Endodermal cell (in vitro differentiated cells): ENCODE measurements at regions not wholly inside any gene's neighbourhood (a gene's known extent, or its start where the extent isn't known, plus 50 kb on each side); places are given as distances from the start of the nearest gene placed in this dataset.

Experiments
- DNase-seq: peaks from one replicate; pipeline ENCODE4 v3.0.0-alpha.2; 2017
- H3K27ac ChIP-seq: 2 replicates; pipeline ENCODE4 v1.5.1; 2013; ENCODE audit warnings: mild to moderate bottlenecking, low read depth, low read length, moderate library complexity
- H3K27me3 ChIP-seq: 2 replicates; pipeline ENCODE4 v1.6.1; 2013; ENCODE audit warnings: mild to moderate bottlenecking, low read length, moderate library complexity; ENCODE audit not compliant: insufficient read depth, control insufficient read depth, poor library complexity, severe bottlenecking
- H3K36me3 ChIP-seq: 2 replicates; pipeline ENCODE4 v1.7.0; 2013; ENCODE audit warnings: mild to moderate bottlenecking, low read length, moderate library complexity; ENCODE audit not compliant: control insufficient read depth, insufficient read depth
- H3K4me1 ChIP-seq: one replicate; pipeline ENCODE4 v1.7.0; 2013; ENCODE audit warnings: low read length; ENCODE audit not compliant: control insufficient read depth, insufficient read depth
- H3K4me3 ChIP-seq: 2 replicates; pipeline ENCODE4 v1.5.1; 2013; ENCODE audit warnings: mild to moderate bottlenecking, low read length, moderate library complexity
- H3K9ac ChIP-seq: 2 replicates; pipeline ENCODE4 v1.6.1; 2013; ENCODE audit warnings: mild to moderate bottlenecking, low read length, moderate library complexity; ENCODE audit not compliant: poor library complexity, severe bottlenecking; ENCODE audit errors: extremely low read depth
- H3K9me3 ChIP-seq: 2 replicates; pipeline ENCODE4 v1.6.1; 2013; ENCODE audit warnings: mild to moderate bottlenecking, low read length, moderate library complexity; ENCODE audit not compliant: control insufficient read depth
- H3K27ac Mint-ChIP-seq: 2 replicates; pipeline ENCODE4 v1.8.0; 2020; ENCODE audit warnings: mixed read lengths
- H3K27me3 Mint-ChIP-seq: 2 replicates; pipeline ENCODE4 v1.8.0; 2021; ENCODE audit warnings: mild to moderate bottlenecking, mixed read lengths; ENCODE audit not compliant: insufficient read depth
- H3K36me3 Mint-ChIP-seq: 2 replicates; pipeline ENCODE4 v1.8.0; 2020; ENCODE audit warnings: low read depth, mixed read lengths
- H3K4me1 Mint-ChIP-seq: 2 replicates; pipeline ENCODE4 v1.8.0; 2020; ENCODE audit warnings: mixed read lengths
- H3K4me3 Mint-ChIP-seq: 2 replicates; pipeline ENCODE4 v1.8.0; 2020; ENCODE audit warnings: mild to moderate bottlenecking, moderate library complexity, mixed read lengths
- H3K9me3 Mint-ChIP-seq: 2 replicates; pipeline ENCODE4 v1.8.0; 2020; ENCODE audit warnings: mild to moderate bottlenecking, mixed read lengths
- WGBS, 2 experiments: methylation state at CpG; one replicate each; pipeline versions ENCODE4 v1.1.5 to v1.1.7; 2013; ENCODE audit warnings: missing lambda C conversion rate in 2 of 2, mixed read lengths in 1 of 2; ENCODE audit not compliant: insufficient coverage in 1 of 2, insufficient read length in 1 of 2; 5-methylcytosine and 5-hydroxymethylcytosine counted together
- TF ChIP-seq, protein P1 (sequence below): fragments of 200-600 bp; sonication (generic); conservative IDR thresholded peaks from 2 replicates; pipeline ENCODE4 v1.5.0; 2021; ENCODE audit warnings: antibody characterized with exemption, mild to moderate bottlenecking

- Mint-ChIP-seq H3K4me3 (no peak overlapping the region), H3K27me3 (no peaks in the 10 kb centered on the region), H3K36me3 (no peaks in the 10 kb centered on the region), H3K27ac (peak overlapping the region; percentile 24), H3K9me3 (no peaks in the 10 kb centered on the region), H3K4me1 (peaks cover 55% of the 10 kb centered on the region)
- Histone ChIP-seq H3K27me3 (no peaks in the 10 kb centered on the region), H3K4me3 (no peak overlapping the region), H3K27ac (no peak overlapping the region), H3K9me3 (no peaks in the 10 kb centered on the region), H3K4me1 (peaks cover 22% of the 10 kb centered on the region), H3K36me3 (no peaks in the 10 kb centered on the region), H3K9ac (no peak overlapping the region)
- TF ChIP-seq, protein P1, sequence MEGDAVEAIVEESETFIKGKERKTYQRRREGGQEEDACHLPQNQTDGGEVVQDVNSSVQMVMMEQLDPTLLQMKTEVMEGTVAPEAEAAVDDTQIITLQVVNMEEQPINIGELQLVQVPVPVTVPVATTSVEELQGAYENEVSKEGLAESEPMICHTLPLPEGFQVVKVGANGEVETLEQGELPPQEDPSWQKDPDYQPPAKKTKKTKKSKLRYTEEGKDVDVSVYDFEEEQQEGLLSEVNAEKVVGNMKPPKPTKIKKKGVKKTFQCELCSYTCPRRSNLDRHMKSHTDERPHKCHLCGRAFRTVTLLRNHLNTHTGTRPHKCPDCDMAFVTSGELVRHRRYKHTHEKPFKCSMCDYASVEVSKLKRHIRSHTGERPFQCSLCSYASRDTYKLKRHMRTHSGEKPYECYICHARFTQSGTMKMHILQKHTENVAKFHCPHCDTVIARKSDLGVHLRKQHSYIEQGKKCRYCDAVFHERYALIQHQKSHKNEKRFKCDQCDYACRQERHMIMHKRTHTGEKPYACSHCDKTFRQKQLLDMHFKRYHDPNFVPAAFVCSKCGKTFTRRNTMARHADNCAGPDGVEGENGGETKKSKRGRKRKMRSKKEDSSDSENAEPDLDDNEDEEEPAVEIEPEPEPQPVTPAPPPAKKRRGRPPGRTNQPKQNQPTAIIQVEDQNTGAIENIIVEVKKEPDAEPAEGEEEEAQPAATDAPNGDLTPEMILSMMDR: no peak
- 76 to 85% methylated on average over 7 to 8 of the region's 8 CpGs for WGBS, 2 experiments
- DNase-seq: no peak
These were observed 196.3 kb downstream of the TTLL7 start for GRCh38 chr1:83802460-83803152.

GRCh38 chr1:83802023-83802422 is 196.9 kb downstream of the TTLL7 start:
- peak overlapping the region; percentile 2 for H3K27ac Mint-ChIP-seq

GRCh38 chr1:83800066-83800465 is 198.9 kb downstream of the TTLL7 start:
- Histone ChIP-seq H3K9ac (no peak overlapping the region), H3K27ac (no peak overlapping the region), H3K36me3 (no peaks in the 10 kb centered on the region), H3K4me1 (peaks cover 22% of the 10 kb centered on the region), H3K4me3 (no peak overlapping the region), H3K9me3 (no peaks in the 10 kb centered on the region), H3K27me3 (no peaks in the 10 kb centered on the region)
- H3K4me3 Mint-ChIP-seq: no peak overlapping the region
- H3K27me3 Mint-ChIP-seq: no peaks in the 10 kb centered on the region
- WGBS, 2 experiments: 81 to 95% methylated on average over 2 to 3 of the region's 3 CpGs
- no peaks in the 10 kb centered on the region for H3K9me3 Mint-ChIP-seq
- no peak for DNase-seq
- H3K27ac Mint-ChIP-seq: no peak overlapping the region
- H3K36me3 Mint-ChIP-seq: no peaks in the 10 kb centered on the region
- H3K4me1 Mint-ChIP-seq: peaks cover 56% of the 10 kb centered on the region
- TF ChIP-seq, protein P1: no peak

More at GRCh38 chr1:83802023-83802422, 196.9 kb downstream of the TTLL7 start:
- H3K4me1 ChIP-seq: peaks cover 22% of the 10 kb centered on the region
- TF ChIP-seq, protein P1: no peak
- Mint-ChIP-seq H3K36me3 (no peaks in the 10 kb centered on the region), H3K4me3 (no peak overlapping the region), H3K27me3 (no peaks in the 10 kb centered on the region), H3K4me1 (peaks cover 55% of the 10 kb centered on the region), H3K9me3 (no peaks in the 10 kb centered on the region)
- H3K4me3 ChIP-seq: no peak overlapping the region
- no peaks in the 10 kb centered on the region for H3K36me3 ChIP-seq
- 78 to 89% methylated on average over 1 to 3 of the region's 3 CpGs for WGBS, 2 experiments
- no peaks in the 10 kb centered on the region for H3K9me3 ChIP-seq
- H3K27me3 ChIP-seq: no peaks in the 10 kb centered on the region
- H3K9ac ChIP-seq: no peak overlapping the region
- no peak overlapping the region for H3K27ac ChIP-seq
- no peak for DNase-seq
